ENCODE measurements at regions not wholly inside any gene's neighbourhood (a gene's known extent, or its start where the extent isn't known, plus 50 kb on each side); places are given as distances from the start of the nearest gene placed in this dataset.

- TF ChIP-seq CTCF (conservative IDR thresholded peaks at IDR 0.05; ENCODE audit: low read length), result no peak
- no peak for TF ChIP-seq EZH2phosphoT487 (IDR thresholded peaks at IDR 0.05; ENCODE audit: borderline replicate concordance)
These were observed 695.5 kb upstream of the SEMA3D start for GRCh38 chr7:85882335-85882734.

Measured in Loucy (cell line).